Lower leg skin (tissue), 3 donors: ENCODE measurements at regions not wholly inside any gene's neighbourhood (a gene's known extent, or its start where the extent isn't known, plus 50 kb on each side); places are given as distances from the start of the nearest gene placed in this dataset.

Experiments
- CTCF ChIP-seq, 3 donors: fragments of 450-650 bp; IDR thresholded peaks; one replicate each; pipeline ENCODE4 v1.5.1; 2016; ENCODE audit warnings: antibody characterized with exemption in 3 of 3, mild to moderate bottlenecking in 3 of 3, moderate library complexity in 2 of 3
- POLR2A ChIP-seq, 2 donors: fragments of 450-650 bp; IDR thresholded peaks; one replicate each; pipeline ENCODE4 v1.6.1; 2016 to 2017; ENCODE audit warnings: antibody characterized with exemption in 2 of 2, mild to moderate bottlenecking in 1 of 2, moderate library complexity in 1 of 2

GRCh38 chr3:21806733-21807132, 55.7 kb upstream of the ZNF385D start:
- TF ChIP-seq CTCF (IDR thresholded peaks at IDR 0.05) = no peak
- no peak for TF ChIP-seq POLR2A (IDR thresholded peaks at IDR 0.05)
